AG08396 (cell line): ENCODE measurements at regions not wholly inside any gene's neighbourhood (a gene's known extent, or its start where the extent isn't known, plus 50 kb on each side); places are given as distances from the start of the nearest gene placed in this dataset.
"Not testable (repeated sequence)": the region's sequence is repeated elsewhere in the genome, so short reads cannot be mapped to it uniquely, and the experiment has no call there.

Experiments
- DNase-seq: peaks from one replicate; pipeline ENCODE4 v3.0.0; 2012; ENCODE audit warnings: low spot score, mixed read lengths

DNA sequence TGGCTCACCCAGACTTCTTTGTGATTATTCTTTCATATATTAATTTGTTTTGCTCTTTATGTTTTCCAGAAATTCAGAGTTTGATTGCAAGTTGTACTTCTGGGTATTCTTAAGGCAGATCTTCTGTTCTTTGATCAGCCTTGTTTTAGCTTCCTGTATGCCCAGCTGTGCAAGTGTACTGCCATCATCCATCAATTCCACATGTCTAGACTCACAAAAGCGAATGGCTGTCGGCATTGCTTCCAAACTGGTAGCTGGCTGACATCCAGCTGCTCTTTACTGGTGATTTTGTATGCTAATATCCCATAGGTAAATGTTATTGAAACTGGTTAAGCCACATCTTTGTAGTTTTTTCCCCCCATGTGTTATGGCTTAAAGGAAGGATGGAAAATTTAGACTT, 1084.8 kb upstream of the CITED2 start:
- no peak for DNase-seq

DNA sequence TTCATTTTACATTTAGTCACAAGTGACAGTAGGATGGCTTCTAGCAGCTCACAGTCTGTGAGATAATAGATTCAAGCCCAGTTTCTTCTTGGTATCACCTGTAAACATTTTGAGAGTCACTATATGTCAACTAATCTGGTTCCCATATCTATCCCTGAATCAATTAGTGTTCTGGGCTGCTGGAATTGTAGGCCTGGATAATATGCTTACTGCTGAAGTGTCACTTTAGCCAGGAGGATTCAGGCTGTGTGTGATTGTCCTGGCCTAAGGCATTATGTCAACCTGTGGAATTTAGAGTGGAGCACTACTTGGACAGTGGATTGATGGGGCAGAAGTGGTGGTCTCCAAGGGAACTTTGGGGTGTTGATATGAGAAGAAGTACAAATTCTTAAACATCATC, 1071.8 kb upstream of the CITED2 start:
- no peak for DNase-seq

DNA sequence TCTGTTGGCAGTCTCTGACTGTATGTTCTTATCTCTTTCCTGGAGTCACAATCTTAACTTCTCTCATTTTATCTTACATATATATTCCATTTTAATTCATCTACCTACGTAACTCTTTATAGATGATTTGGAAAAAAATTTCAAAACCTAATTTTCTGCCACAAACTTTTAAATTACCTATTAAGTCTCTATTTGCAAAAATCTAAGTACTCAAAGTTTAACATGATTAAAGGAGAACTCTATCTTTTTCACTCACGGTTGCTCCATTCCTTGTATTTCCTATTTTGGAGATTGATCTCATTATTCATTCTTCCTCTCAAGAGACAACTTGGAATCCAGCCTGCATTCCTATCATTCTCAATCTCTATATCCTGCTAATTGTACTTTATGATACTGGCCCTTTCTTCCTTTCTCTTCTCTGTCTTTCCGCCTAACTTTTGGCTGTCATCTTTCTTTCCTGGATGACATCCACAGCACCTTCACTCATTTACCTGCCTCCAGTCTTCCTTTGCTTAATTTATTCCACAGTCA, 1071.1 kb upstream of the CITED2 start:
- no peak for DNase-seq

- not testable (repeated sequence) for DNase-seq
These were observed 1068.7 kb upstream of the CITED2 start for GRCh38 chr6:140443112-140443511.

- DNase-seq: peak; percentile 10
These were observed 1066.8 kb upstream of the CITED2 start for GRCh38 chr6:140441256-140441655.

DNA sequence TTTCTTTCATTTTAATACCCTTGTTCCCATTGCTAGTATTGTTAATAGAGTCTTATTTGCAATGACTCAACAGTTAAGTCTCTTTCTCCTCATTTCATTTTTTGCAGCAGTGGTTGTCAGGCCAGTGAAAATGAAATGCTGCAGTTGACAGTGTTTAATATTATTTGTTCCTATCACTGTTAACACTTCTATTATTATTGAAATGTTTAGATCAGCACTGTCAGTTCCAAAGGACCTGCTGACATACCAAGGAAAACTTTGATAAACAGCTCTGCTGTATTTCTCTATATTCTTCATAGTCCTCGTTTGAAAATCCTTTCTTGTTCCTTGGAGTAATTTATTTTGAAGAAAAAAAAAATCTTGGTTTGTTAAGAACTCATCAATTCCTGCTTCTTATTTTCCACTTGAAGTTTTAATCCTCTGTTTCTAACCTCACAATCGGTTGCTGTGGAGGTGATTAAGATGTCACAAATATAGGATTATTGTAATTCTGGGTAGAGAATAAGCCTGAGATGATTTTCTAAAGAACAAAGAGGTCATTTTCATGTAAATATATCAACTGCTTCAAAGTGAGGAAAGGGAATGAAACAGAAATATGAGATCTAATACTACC, 1065.9 kb upstream of the CITED2 start:
- no peak for DNase-seq

DNA sequence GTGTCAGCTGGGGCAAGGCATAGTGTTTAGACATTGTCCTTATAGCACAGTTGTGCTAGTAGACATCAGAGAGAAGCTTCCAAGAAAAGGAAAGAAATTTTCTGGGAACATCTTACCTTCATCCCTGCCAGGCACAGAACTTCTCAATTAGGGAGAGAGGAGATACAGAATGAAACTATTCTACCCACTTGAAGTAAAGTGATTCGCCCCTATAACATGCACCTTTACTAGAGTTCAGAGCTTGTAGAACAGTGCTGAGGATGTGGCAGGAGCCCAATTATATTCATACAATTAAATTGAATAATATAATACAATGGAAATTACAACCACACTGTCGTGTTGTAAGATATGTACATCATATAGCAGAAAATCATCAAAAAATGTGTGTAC, 1063.9 kb upstream of the CITED2 start:
- no peak for DNase-seq

DNA sequence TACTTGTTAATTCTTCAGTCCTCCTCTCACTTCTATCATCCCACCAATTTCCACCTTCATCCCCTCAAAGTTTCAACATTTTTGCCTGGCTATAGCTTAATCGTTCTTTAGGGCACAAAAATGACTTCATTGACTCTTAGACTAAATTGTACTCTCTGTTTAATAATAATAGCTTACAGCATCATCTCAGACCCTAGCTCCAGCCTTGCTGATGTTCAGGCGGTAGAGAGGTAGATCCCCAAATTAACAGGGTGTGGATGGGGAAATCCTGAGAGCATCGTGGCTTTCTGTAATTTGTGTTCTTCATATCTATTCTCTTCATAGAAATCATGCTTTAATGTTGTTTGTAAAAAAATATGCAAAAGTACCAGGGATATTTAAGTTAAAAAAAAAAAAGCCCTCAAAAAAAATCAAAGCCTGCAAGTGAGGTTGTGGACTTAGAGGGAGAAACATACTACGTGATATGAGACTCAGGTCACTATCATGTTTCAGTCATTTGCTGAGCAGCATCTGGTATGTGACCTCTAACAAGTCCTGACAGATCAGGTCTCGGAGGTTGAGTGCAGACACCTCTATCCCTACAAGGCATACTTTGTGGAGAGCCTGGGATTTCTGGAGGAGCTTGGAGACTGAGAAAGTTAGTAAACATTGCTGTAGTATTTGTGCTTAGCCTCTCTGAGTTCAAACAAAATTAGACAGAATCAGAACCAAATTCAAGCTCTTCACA, 1063.3 kb upstream of the CITED2 start:
- DNase-seq: no peak

DNA sequence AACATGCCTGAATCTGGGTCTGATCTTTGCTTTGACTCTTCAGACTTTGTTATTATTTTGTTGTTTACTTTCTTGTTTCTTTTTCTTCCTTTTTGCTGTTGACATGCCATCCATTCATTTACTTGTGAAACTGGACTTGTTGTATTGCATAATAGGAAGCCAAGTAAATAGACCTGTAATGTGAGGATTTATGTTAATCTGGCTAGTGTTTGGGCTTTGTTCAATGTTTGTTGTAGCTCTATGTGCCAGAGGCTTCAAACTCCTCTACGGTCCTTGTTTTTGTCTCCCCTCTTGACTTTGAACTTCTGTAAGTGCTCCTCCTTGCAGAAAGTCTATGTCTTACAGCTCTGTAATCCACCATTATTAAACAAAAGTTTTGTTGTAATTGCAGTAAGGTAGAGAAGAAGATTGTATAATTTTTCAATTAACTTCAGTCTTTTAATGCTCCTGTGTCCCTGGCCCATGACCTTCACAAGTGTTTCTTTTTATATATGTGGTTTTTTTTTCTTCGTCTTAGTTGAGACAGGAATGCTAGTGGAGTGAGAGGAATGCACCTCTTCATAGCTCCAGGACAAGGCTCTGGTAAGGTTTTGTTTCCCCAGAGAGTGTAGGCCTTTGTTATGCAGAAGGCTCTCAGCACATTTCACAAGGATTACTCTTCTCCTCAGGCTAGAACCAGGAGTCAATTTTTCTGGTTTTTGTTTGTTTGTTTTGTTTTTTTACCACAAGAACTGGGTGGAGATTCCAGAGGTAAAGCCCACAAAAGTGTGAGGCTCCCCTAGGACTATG, 1061.8 kb upstream of the CITED2 start:
- peak; percentile 34 for DNase-seq

DNA sequence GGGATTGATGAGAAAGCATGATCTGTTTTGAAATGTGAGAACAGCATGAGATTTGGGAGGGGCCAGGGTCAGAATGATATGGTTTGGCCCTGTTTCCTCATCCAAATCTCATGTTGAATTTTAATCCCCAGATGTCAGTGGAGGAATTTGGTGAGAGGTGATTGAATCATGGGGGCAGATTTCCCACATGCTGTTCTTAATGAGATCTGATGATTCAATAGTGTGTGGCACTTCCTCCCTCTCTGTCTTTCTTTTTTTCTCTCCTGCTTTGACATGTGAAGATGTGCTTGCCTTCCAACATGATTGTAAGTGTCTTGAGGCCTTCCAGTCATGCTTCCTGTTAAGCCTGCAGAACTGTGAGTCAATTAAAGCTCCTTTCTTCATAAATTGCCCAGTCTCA, 1060.3 kb upstream of the CITED2 start:
- DNase-seq: no peak

DNA sequence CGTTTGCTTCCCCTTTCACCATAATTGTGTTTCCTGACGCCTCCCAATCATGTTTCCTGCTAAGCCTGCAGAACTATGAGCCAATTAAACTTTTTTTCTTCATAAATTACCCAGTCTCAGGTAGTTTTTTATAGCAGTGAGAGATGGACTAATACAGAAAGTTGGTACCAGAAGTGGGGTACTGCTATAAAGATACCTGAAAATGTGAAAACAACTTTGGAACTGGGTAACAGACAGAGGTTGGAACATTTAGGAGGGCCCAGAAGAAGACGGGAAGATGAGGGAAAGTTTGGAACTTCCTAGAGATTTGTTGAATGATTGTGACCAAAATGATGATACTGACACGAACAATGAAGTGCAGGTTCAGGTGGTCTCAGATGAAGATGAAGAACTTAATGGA, 1058.6 kb upstream of the CITED2 start:
- DNase-seq: no peak

GRCh38 chr6:140427842-140428241, 1053.4 kb upstream of the CITED2 start:
- DNase-seq: no peak

DNA sequence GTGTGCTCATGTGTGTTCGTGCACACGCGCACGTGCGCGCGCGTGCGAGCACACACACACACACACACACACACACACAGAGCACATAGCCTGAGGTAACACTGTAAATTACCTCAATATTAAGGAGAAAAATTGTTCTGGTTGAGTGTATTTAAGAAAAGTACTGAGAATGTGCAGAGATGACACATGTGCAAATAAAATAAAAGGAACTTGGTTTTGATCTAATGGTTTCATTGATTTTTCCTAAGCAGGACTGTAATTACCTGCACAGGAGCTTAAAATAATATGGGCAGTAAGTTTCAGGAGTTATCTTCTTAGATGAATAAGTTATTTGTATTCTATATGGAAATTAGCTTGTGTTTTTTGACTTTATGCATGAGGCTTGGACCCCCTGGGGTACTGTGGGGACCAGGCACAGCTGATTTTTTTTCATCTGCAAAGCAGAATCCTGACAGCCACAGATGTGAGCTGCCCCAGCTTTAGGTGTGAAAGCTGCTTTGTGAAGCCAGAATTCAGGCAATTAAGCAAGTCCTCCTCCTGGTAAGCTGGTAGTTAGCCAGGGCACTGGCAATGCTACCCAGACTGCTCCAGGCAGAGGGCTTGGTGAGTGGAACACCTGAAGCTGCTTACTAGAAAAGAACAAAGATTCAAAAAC, 1040.6 kb upstream of the CITED2 start:
- DNase-seq: no peak

GRCh38 chr6:140403020-140403419, 1028.6 kb upstream of the CITED2 start:
- no peak for DNase-seq

DNA sequence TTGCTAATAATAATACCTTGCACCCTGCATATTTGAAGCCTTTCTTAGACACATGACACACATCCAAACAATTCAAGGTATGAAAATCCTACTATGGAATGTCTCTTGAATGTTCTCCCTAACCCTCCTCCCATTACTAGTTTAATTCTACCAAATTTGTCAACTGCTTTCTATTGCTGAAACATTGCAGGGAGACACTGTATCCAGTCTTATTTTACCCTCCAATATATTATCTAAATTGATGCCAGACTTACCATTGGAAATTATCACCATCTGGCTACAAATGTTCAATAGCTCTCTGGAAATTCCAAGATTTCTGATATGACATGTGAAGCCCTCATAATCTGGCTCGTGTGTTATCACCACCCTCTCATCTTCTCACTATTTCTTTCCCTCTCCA, 1027.3 kb upstream of the CITED2 start:
- DNase-seq: no peak

GRCh38 chr6:140398076-140398475, 1023.6 kb upstream of the CITED2 start:
- DNase-seq: no peak

GRCh38 chr6:140397106-140397505, 1022.7 kb upstream of the CITED2 start:
- no peak for DNase-seq

DNA sequence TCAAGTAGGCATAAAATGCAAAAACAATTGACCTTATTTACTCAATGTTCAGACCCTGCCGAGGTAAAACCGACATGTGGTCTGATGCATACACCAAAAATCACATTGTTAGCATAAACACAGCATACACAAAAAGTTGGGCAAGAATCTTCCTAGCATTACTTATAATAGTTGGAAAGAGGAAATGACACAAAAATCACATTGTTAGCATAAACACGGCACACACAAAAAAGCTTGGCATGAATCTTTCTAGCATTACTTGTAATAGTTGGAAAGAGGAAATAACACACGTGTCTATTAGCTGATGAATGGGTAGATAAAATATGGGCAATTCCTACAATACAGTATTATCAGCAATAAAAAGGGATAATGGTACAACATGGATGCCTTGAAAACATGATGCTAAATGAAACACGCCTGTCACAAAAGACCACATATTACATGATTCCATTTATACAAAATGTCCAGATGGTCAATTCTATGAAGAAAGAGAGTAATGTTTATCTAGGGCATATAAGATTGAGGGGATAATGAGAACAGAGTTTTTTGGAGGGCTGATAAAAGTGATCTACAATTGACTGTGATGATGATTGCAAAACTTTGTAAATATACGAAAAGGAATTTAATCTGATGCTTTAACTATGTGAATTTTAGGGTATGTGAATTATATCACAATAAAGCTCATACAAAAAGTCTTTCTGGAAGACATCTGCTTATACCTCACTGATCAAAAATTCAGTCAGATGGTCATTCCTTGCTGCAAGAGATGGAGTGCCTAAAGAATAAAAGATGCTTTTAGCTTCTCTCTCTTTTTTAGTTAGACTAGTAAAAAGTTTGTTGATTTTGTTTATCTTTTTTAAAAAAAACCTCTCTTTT, 1019.5 kb upstream of the CITED2 start:
- no peak for DNase-seq

DNA sequence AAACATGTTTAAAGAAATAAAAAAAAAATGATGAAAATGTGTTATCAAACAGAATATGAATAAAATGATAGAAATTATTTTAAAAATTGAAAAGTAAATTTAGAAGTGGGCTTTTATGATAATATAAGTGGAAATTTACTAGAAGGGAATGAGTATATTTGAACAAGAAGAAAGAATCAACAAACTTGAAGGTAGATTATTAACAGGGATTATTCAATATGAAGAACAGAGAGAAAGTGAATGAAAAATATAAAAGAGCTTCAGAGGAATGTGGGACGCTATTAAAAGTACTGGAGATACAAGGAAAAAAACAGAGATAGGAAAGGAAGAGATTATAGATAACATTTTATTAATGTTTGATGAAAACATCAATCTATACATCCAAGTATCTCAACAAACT, 1014.4 kb upstream of the CITED2 start:
- DNase-seq: no peak

GRCh38 chr6:140388192-140388802, 1013.8 kb upstream of the CITED2 start:
- no peak for DNase-seq

DNA sequence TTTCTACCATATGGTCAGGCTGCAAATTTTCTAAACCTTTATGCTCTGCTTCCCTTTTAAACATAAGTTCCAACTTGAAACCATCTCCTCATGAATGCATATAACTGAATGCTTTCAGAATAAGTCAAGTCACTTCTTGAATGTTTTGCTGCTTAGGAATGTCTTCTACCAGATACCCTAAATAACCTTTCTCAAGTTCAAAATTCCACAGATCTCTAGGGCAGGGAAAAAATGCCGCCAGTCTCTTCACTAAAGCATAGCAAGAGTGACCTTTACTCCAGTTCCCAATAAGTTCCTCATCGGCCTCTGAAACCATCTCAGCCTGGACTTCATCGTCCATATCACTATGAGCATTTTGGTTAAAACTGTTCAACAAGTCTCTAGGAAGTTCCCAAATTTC, 1011.2 kb upstream of the CITED2 start:
- DNase-seq: no peak
